Keratinocyte (primary cell): ENCODE measurements at regions not wholly inside any gene's neighbourhood (a gene's known extent, or its start where the extent isn't known, plus 50 kb on each side); places are given as distances from the start of the nearest gene placed in this dataset.

Source experiments
- DNase-seq: peaks from one replicate; pipeline ENCODE4 v3.0.0-alpha.2; 2011; ENCODE audit warnings: low read depth, missing footprints, low spot score
- FAIRE-seq: peaks from 2 replicates; lab custom pipeline; 2011; peaks lifted over from hg19 to GRCh38; lab: Jason Lieb, UNC
- H2AFZ ChIP-seq: 2 replicates; pipeline ENCODE4 v1.6.0; 2012; ENCODE audit warnings: low read length, control low read depth, inconsistent platforms; ENCODE audit not compliant: control insufficient read depth
- H3K27ac ChIP-seq: 2 replicates; pipeline ENCODE4 v1.5.1; 2011; ENCODE audit warnings: low read length; ENCODE audit not compliant: control insufficient read depth, insufficient read depth
- H3K27me3 ChIP-seq: 3 replicates; pipeline ENCODE4 v1.6.0; 2011; ENCODE audit warnings: low read length; ENCODE audit not compliant: control insufficient read depth, insufficient read depth; ENCODE audit errors: extremely low read depth
- H3K36me3 ChIP-seq, 2 experiments: 2 replicates in 1 of 2; 3 replicates in 1 of 2; pipeline ENCODE4 v1.5.1; 2011; ENCODE audit warnings: low read length in 2 of 2, mild to moderate bottlenecking in 1 of 2; ENCODE audit not compliant: control insufficient read depth in 2 of 2, insufficient read depth in 2 of 2; ENCODE audit errors: extremely low read depth in 1 of 2
- H3K4me1 ChIP-seq: 3 replicates; pipeline ENCODE4 v1.5.1; 2011; ENCODE audit warnings: low read length; ENCODE audit not compliant: control insufficient read depth, insufficient read depth; ENCODE audit errors: extremely low read depth
- H3K4me2 ChIP-seq: 3 replicates; pipeline ENCODE4 v1.6.0; 2011; ENCODE audit warnings: low read depth, low read length; ENCODE audit not compliant: control insufficient read depth, insufficient read depth; ENCODE audit errors: extremely low read depth
- H3K4me3 ChIP-seq, 3 experiments: fragments of 200-600 bp in 1 of 3; sonication (generic) in 1 of 3; 2 replicates in 2 of 3; 3 replicates in 1 of 3; pipeline ENCODE4 v1.5.1; 2011 to 2016; ENCODE audit warnings: low read length in 3 of 3, mild to moderate bottlenecking in 3 of 3, control low read depth in 2 of 3, inconsistent platforms in 1 of 3, low read depth in 1 of 3, mixed read lengths in 1 of 3, mixed run types in 1 of 3, moderate library complexity in 1 of 3; ENCODE audit not compliant: control insufficient read depth in 2 of 3, insufficient read depth in 2 of 3; ENCODE audit errors: extremely low read depth in 1 of 3
- H3K79me2 ChIP-seq: 2 replicates; pipeline ENCODE4 v1.6.0; 2012; ENCODE audit warnings: low read length; ENCODE audit not compliant: control insufficient read depth, insufficient read depth
- H3K9ac ChIP-seq: 3 replicates; pipeline ENCODE4 v1.6.0; 2011; ENCODE audit warnings: low read length; ENCODE audit not compliant: control insufficient read depth, insufficient read depth; ENCODE audit errors: extremely low read depth
- H3K9me1 ChIP-seq: 3 replicates; pipeline ENCODE4 v1.6.0; 2011; ENCODE audit warnings: low read length; ENCODE audit not compliant: control insufficient read depth, insufficient read depth; ENCODE audit errors: extremely low read depth
- H3K9me3 ChIP-seq: 2 replicates; pipeline ENCODE4 v1.5.1; 2012; ENCODE audit warnings: low read depth, low read length; ENCODE audit not compliant: control insufficient read depth
- H4K20me1 ChIP-seq: 3 replicates; pipeline ENCODE4 v1.6.0; 2011; ENCODE audit warnings: low read length; ENCODE audit not compliant: control insufficient read depth, insufficient read depth; ENCODE audit errors: extremely low read depth
- CTCF ChIP-seq, 3 experiments: IDR thresholded peaks in 1 of 3; conservative IDR thresholded peaks in 1 of 3; optimal IDR thresholded peaks in 1 of 3; 2 replicates in 2 of 3; 3 replicates in 1 of 3; pipeline versions ENCODE3 to v1.5.1; 2011; ENCODE audit warnings: low read length in 3 of 3, mild to moderate bottlenecking in 3 of 3, moderate library complexity in 2 of 3, control low read depth in 1 of 3, inconsistent platforms in 1 of 3; ENCODE audit not compliant: insufficient read depth in 2 of 3; ENCODE audit errors: extremely low read depth in 1 of 3
- EZH2 ChIP-seq: IDR thresholded peaks from one replicate; pipeline ENCODE4 v1.6.1; 2012; ENCODE audit warnings: inconsistent platforms, mild to moderate bottlenecking, low read length, moderate library complexity
- dilution Hi-C: fragments of 300-500 bp; cut with MboI; formaldehyde crosslinking; loops from one replicate; pipeline ENCODE4 v1.7.0; 2020; ENCODE audit warnings: low sequenced_read_pairs; ENCODE audit not compliant: extremely low pct_ligation_motif_present

DNA sequence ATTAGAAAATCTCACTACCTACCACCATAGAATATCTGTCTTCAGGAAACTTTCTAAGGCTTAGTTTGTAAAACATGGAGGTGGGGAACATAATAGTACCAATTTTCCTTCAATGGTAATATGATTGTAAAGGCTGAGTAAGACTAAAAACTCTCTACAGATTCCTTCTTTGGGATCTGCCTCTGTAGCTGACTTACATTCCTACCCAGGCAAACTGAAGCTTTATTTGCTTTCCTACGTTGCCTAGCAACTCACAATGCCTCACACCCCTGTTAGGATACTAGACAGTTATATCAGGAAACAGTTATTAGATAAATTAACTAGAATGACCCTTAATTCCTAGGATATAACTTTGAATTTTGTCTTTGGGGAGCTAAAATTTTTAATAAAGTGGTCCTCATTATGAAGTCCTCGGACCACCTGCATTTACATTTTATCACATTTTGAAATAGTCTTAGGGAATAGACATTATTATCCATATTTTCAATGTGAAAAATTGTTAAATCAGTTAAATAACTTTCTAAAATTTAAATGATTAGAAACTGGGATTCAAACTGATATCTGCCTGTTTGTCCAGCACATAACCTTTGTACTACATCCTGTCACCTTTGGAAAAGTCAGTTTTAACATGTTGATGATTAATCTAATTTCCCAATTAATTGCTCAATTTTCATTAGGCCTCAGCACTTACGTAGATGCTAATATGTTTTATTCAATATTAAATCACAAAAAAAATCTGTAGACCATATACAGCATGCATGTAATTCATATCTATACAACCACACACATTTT, 591.4 kb downstream of the RNF144B start:
- dilution Hi-C loops, result no loop called here
- H3K9me1 ChIP-seq, result no peaks in the 10 kb centered on the region
- H3K36me3 ChIP-seq, result no peaks in the 10 kb centered on the region
- no peak overlapping the region for H3K9ac ChIP-seq
- DNase-seq (no peak), FAIRE-seq (no peak)
- no peak for TF ChIP-seq CTCF (optimal IDR thresholded peaks at IDR 0.05 in 1 of 3, IDR thresholded peaks at IDR 0.05 in 1 of 3, conservative IDR thresholded peaks at IDR 0.05 in 1 of 3; ENCODE audit: extremely low read depth in 1 of 3, insufficient read depth in 2 of 3, low read length in 3 of 3)
- TF ChIP-seq EZH2, result no peak
- H4K20me1 ChIP-seq, result no peaks in the 10 kb centered on the region
- no peaks in the 10 kb centered on the region for H3K9me3 ChIP-seq
- H3K27me3 ChIP-seq, result no peaks in the 10 kb centered on the region
- H3K79me2 ChIP-seq, result no peaks in the 10 kb centered on the region
- no peak overlapping the region for H3K27ac ChIP-seq
- no peak overlapping the region for H3K4me2 ChIP-seq
- no peak overlapping the region for H2AFZ ChIP-seq
- H3K4me1 ChIP-seq, result no peaks in the 10 kb centered on the region
- H3K4me3 ChIP-seq, result no peak overlapping the region

DNA sequence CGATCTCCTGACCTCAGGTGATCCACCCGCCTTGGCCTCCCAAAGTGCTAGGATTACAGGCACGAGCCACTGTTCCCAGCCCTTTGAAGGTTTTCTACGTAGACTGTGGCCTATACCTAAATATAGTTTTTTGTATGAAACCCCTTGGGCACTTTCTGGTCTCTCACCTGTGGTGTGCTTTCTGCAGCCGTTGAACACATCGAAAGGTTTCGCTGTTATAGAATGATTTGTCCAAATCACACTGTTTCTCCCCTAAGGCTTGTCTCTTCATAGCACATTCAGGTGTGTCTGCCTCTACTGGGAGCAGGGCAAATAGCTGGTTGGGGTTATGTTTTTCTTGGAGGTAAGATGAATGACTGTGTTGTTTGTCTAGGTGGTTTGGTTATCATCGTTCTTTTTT, 597.9 kb downstream of the RNF144B start:
- no peak overlapping the region for H3K4me3 ChIP-seq
- H3K9me3 ChIP-seq, result no peaks in the 10 kb centered on the region
- no peaks in the 10 kb centered on the region for H3K36me3 ChIP-seq
- no peak overlapping the region for H3K9ac ChIP-seq
- DNase-seq (no peak), FAIRE-seq (no peak)
- H3K27ac ChIP-seq, result no peak overlapping the region
- no peak overlapping the region for H2AFZ ChIP-seq
- dilution Hi-C loops, result no loop called here
- no peaks in the 10 kb centered on the region for H3K9me1 ChIP-seq
- no peak for TF ChIP-seq EZH2
- no peak for TF ChIP-seq CTCF (optimal IDR thresholded peaks at IDR 0.05 in 1 of 3, IDR thresholded peaks at IDR 0.05 in 1 of 3, conservative IDR thresholded peaks at IDR 0.05 in 1 of 3; ENCODE audit: extremely low read depth in 1 of 3, insufficient read depth in 2 of 3, low read length in 3 of 3)
- no peaks in the 10 kb centered on the region for H4K20me1 ChIP-seq
- no peaks in the 10 kb centered on the region for H3K27me3 ChIP-seq
- H3K79me2 ChIP-seq, result no peaks in the 10 kb centered on the region
- no peaks in the 10 kb centered on the region for H3K4me1 ChIP-seq
- H3K4me2 ChIP-seq, result no peak overlapping the region
